ENCODE measurements at regions not wholly inside any gene's neighbourhood (a gene's known extent, or its start where the extent isn't known, plus 50 kb on each side); places are given as distances from the start of the nearest gene placed in this dataset.
A peak's percentile ranks its signal among the peaks of the same experiment; 100 is the strongest.

GRCh38 chr10:44013981-44014380 lies 365.3 kb upstream of the ZNF32 start:
- no peak for DNase-seq
- H3K27ac Mint-ChIP-seq: no peak overlapping the region

GRCh38 chr10:44012921-44013320 lies 364.2 kb upstream of the ZNF32 start:
- H3K4me1 Mint-ChIP-seq: peaks cover 0 to 3% of the 10 kb centered on the region in 2 donors
- no peak for DNase-seq
- ATAC-seq (replicated peaks): no peak
- H3K36me3 Mint-ChIP-seq: no peaks in the 10 kb centered on the region
- no peaks in the 10 kb centered on the region for H3K9me3 Mint-ChIP-seq
- no peak overlapping the region for H3K4me3 Mint-ChIP-seq
- no peaks in the 10 kb centered on the region for H3K27me3 Mint-ChIP-seq
- no peak overlapping the region for H3K27ac Mint-ChIP-seq

More at GRCh38 chr10:44013981-44014380, 365.3 kb upstream of the ZNF32 start:
- no peaks in the 10 kb centered on the region for H3K36me3 Mint-ChIP-seq
- H3K27me3 Mint-ChIP-seq: no peaks in the 10 kb centered on the region
- H3K4me1 Mint-ChIP-seq: peaks cover 0 to 3% of the 10 kb centered on the region in 2 donors
- no peak overlapping the region for H3K4me3 Mint-ChIP-seq
- no peak for ATAC-seq (replicated peaks)
- no peaks in the 10 kb centered on the region for H3K9me3 Mint-ChIP-seq

DNA sequence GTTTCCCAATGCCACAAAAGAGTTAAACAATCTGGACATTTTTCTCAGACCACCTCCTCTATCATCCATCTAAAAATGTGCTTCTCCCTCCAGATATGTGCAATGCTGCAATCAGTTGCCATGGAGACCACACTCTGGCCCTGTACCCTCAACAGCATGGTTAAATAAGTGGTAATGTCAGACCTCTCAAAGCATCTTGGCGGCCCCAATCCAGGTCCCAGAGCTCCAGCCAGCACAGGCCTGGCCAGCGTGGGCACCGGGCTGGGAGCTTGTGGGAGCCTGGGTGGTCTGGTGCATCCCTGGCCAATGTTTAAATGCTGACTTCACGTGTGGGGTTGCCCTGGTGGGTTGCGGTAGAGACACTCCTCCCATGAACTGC lies 362.9 kb upstream of the ZNF32 start:
- peaks cover 0 to 3% of the 10 kb centered on the region in 2 donors for H3K27me3 Mint-ChIP-seq
- H3K36me3 Mint-ChIP-seq: no peaks in the 10 kb centered on the region
- no peak overlapping the region for H3K4me3 Mint-ChIP-seq
- no peak overlapping the region for H3K27ac Mint-ChIP-seq
- H3K4me1 Mint-ChIP-seq: peaks cover 0 to 3% of the 10 kb centered on the region in 2 donors
- no peak for ATAC-seq (replicated peaks)
- peaks cover 0 to 2% of the 10 kb centered on the region in 2 donors for H3K9me3 Mint-ChIP-seq
- no peak for DNase-seq

DNA sequence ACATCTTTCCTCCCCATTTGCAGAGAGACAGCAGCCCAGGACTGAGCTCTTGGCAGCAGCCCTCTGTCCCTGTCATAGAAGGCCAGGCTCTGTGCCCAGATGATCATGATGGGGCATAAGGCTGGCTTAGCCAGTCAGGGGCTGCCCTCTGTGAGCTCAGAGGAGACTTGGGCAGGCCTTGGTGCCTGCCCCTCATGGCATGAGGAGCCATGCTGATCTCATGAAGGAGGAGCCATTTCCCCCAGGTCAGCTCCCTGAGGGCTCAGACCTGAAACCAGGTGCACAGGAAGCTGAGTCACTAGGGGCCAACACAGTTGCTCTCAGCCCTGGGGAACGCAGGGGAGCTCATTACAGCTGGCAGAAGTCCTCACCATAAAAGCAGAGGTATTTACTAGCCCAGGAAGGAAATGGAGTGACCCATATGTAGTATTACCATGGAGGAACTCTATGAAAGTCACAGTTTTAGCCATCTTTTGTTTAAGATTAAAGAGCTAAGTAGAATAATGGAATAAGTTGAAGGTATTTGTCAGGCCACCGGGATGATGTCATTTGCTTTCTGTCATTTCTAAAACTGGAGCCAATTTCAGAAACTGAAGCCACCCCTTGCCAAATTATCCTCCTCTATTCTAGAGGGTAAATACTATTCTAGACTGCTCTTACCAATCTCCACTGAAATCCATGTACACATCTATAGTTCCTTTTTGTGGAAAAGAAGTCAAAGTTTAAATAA lies 362.4 kb upstream of the ZNF32 start:
- Mint-ChIP-seq H3K4me3 (no peak overlapping the region), H3K36me3 (no peaks in the 10 kb centered on the region), H3K9me3 (peaks cover 1 to 2% of the 10 kb centered on the region in 2 donors), H3K4me1 (peaks cover 0 to 3% of the 10 kb centered on the region in 2 donors), H3K27me3 (peaks cover 0 to 4% of the 10 kb centered on the region in 2 donors), H3K27ac (no peak overlapping the region)
- DNase-seq: peak; percentile 9
- ATAC-seq (replicated peaks): peak; percentile 68 to 81

DNA sequence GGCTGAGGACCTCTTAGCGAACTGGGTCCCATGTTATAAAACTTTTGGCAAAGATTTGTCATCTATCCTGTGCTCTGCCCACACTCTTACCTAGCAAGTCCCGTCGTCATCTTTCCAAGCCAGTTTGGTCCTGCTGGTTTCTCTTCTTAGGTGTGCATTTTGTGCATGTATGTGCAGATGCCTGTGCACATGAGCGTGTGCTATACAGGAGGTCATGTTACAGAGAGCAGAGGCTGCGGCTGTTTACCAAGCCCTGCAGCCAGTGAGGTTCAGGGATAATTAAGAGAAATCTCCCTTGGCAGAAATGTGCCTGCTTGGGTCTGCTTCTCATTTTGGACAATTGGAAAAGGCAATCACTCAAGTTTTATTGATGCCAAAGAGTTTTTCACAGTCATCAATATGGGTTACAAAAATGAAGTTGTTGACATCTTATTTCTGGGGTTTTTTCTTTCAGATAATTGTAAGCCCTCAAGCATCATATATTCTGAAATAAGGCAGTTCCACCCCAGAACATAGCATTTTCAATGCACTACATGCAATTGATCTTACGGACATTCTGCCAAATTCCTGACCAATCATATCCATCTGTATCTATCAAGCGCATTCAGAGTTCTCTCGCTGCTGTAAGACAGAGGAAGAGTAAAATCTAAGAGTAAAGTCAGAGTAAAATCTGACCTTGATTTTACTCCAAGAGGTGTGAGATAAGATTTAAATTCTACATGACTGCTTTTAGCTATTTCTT lies 361.4 kb upstream of the ZNF32 start:
- no peaks in the 10 kb centered on the region for H3K36me3 Mint-ChIP-seq
- H3K9me3 Mint-ChIP-seq: peaks cover 2 to 3% of the 10 kb centered on the region in 2 donors
- no peak overlapping the region for H3K4me3 Mint-ChIP-seq
- H3K27ac Mint-ChIP-seq: no peak overlapping the region
- H3K4me1 Mint-ChIP-seq: peaks cover 0 to 3% of the 10 kb centered on the region in 2 donors
- DNase-seq: no peak
- no peak for ATAC-seq (replicated peaks)
- peaks cover 0 to 4% of the 10 kb centered on the region in 2 donors for H3K27me3 Mint-ChIP-seq

GRCh38 chr10:44008917-44009709 lies 360.4 kb upstream of the ZNF32 start:
- Mint-ChIP-seq H3K4me1 (peaks cover 0 to 3% of the 10 kb centered on the region in 2 donors), H3K9me3 (peaks cover 2 to 3% of the 10 kb centered on the region in 2 donors), H3K36me3 (no peaks in the 10 kb centered on the region), H3K27ac (no peak overlapping the region), H3K4me3 (no peak overlapping the region), H3K27me3 (peaks cover 0 to 4% of the 10 kb centered on the region in 2 donors)
- no peak for ATAC-seq (replicated peaks)
- no peak for DNase-seq

DNA sequence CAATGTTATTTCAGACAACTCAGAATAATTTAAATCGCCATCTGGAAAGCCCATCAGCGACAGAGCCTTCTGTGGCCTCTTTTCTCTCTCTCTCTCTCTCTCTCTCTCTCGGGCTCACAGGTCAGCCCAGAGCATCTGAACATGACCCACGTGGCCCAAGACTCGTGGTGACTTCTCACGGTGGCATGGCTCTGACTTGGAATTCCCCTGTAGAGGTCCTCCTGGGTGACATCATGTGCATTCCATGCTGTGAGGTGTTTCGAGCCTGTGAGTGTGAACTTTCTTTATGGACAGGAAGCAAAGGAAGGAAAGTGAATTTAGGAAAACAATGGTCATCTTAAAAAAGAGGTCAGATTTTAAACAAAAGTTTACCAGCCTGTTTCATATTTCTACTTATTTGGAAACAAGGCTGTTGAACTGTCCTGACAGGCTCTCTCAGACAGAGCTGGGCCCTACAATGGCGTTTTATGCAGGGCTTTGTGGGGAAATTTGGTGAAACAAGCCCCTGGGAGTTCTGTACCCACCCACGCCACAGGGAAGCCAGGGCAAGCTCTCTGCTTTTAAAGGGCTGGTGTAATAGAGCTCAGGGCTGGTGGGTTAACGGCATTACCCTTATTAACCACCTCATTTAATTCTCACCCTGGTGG lies 359.7 kb upstream of the ZNF32 start:
- peaks cover 0 to 4% of the 10 kb centered on the region in 2 donors for H3K27me3 Mint-ChIP-seq
- DNase-seq (no peak), ATAC-seq (replicated peaks) (no peak)
- H3K9me3 Mint-ChIP-seq: peaks cover 2 to 3% of the 10 kb centered on the region in 2 donors
- H3K4me3 Mint-ChIP-seq: no peak overlapping the region
- H3K36me3 Mint-ChIP-seq: no peaks in the 10 kb centered on the region
- H3K4me1 Mint-ChIP-seq: peaks cover 0 to 3% of the 10 kb centered on the region in 2 donors
- H3K27ac Mint-ChIP-seq: no peak overlapping the region

- peaks cover 0 to 3% of the 10 kb centered on the region in 2 donors for H3K4me1 Mint-ChIP-seq
- DNase-seq (no peak), ATAC-seq (replicated peaks) (no peak)
- no peaks in the 10 kb centered on the region for H3K36me3 Mint-ChIP-seq
- H3K4me3 Mint-ChIP-seq: no peak overlapping the region
- H3K27ac Mint-ChIP-seq: no peak overlapping the region
- peaks cover 2 to 3% of the 10 kb centered on the region in 2 donors for H3K9me3 Mint-ChIP-seq
- peaks cover 0 to 4% of the 10 kb centered on the region in 2 donors for H3K27me3 Mint-ChIP-seq
Measured at GRCh38 chr10:44006771-44007170, 358.1 kb upstream of the ZNF32 start.

DNA sequence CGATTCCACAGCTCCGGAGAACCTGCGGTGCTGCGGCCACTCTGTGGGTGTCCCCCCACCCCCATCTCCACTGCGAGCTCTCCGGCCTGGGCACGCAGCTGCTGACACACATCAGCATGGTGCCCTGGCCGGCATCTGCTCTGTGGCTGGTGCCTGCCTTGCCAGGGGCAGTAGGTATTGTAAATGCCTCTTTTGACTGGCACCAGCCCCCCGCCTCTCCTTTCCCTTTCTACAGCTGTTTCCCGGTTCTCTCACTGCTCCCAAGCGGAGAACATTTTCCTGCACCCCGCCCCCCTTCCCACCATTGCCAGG lies 357.1 kb upstream of the ZNF32 start:
- DNase-seq: no peak
- H3K4me1 Mint-ChIP-seq: no peaks in the 10 kb centered on the region
- peaks cover 2 to 3% of the 10 kb centered on the region in 2 donors for H3K9me3 Mint-ChIP-seq
- H3K4me3 Mint-ChIP-seq: no peak overlapping the region
- no peak overlapping the region for H3K27ac Mint-ChIP-seq
- H3K36me3 Mint-ChIP-seq: no peaks in the 10 kb centered on the region
- H3K27me3 Mint-ChIP-seq: peaks cover 0 to 4% of the 10 kb centered on the region in 2 donors
- no peak for ATAC-seq (replicated peaks)

DNA sequence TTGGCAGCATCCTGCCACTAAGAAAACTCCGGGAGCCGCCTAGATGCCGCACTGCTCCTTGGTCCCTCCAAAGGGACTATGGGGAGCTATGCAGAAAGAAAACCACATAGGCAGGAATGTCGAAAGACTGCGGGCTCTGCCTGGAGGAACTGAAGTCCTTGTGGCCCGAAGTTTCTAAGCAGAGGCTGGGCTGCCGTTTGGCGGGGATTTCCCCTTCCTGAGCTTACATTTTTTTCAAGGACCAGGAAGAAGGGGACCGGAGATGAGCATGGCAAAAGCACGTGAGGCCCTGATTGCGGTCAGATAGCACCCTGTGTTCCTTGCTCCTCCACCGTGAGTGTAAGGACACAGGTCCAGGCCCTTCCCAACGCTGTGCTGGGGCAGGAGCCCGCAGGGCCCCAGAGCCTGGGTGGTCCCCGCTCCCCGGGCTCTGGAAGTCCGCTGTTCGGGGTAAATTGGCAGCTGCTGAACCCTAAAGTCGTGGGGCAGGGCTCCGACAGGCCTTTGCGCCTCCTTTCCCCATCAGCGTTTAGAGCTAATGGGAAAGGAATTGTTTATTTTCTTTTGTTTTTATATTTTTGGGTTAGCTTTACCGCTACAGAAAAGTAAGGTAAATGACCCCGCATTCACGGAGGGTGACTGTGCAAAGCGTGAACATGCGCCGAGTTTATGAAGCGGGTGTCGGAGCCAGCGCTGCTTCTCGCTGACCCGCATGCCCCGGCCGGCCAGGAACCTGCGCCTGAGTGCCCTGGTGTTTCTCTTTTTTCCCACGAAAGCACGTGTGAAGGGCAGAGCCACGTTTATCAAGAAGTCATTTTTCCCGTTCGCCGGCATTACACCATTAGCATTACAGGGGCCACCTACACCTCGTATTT lies 356.5 kb upstream of the ZNF32 start:
- H3K27ac Mint-ChIP-seq: no peak overlapping the region
- no peak overlapping the region for H3K4me3 Mint-ChIP-seq
- ATAC-seq (replicated peaks): no peak
- H3K9me3 Mint-ChIP-seq: peaks cover 2 to 3% of the 10 kb centered on the region in 2 donors
- DNase-seq: no peak
- H3K4me1 Mint-ChIP-seq: no peaks in the 10 kb centered on the region
- H3K27me3 Mint-ChIP-seq: peaks cover 0 to 4% of the 10 kb centered on the region in 2 donors
- no peaks in the 10 kb centered on the region for H3K36me3 Mint-ChIP-seq

GRCh38 chr10:43998021-43998809 lies 349.5 kb upstream of the ZNF32 start:
- no peaks in the 10 kb centered on the region for H3K4me1 Mint-ChIP-seq
- H3K9me3 Mint-ChIP-seq: peaks cover 3 to 8% of the 10 kb centered on the region in 2 donors
- no peak overlapping the region for H3K4me3 Mint-ChIP-seq
- H3K27me3 Mint-ChIP-seq: peaks cover 0 to 5% of the 10 kb centered on the region in 2 donors
- no peak for DNase-seq
- ATAC-seq (replicated peaks): no peak
- H3K36me3 Mint-ChIP-seq: no peaks in the 10 kb centered on the region
- no peak overlapping the region for H3K27ac Mint-ChIP-seq

GRCh38 chr10:43997330-43997729 lies 348.6 kb upstream of the ZNF32 start:
- Mint-ChIP-seq H3K27ac (no peak overlapping the region), H3K4me3 (no peak overlapping the region), H3K36me3 (no peaks in the 10 kb centered on the region), H3K9me3 (peaks cover 5 to 8% of the 10 kb centered on the region in 2 donors), H3K4me1 (no peaks in the 10 kb centered on the region), H3K27me3 (peaks cover 0 to 5% of the 10 kb centered on the region in 2 donors)
- ATAC-seq (replicated peaks): no peak
- no peak for DNase-seq

DNA sequence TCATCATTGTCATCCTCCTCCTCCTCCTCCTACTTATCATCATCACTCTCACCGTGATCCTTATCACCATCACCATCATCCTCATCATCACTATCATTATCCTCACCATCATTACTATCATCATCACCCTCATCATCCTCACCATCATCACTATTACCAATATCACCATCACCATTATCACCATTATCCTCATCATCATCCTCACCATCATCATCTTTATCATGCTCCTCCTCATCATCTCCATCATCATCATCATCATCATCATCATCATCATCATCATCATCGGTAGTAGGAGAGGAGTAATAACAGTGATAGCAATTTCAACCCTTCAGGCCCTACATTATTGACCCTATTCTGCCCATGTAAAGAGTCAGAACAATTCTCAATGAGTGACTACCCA lies 345.9 kb upstream of the ZNF32 start:
- peaks cover 8 to 15% of the 10 kb centered on the region in 2 donors for H3K9me3 Mint-ChIP-seq
- ATAC-seq (replicated peaks) (no peak), DNase-seq (no peak)
- no peaks in the 10 kb centered on the region for H3K36me3 Mint-ChIP-seq
- H3K4me1 Mint-ChIP-seq: no peaks in the 10 kb centered on the region
- no peak overlapping the region for H3K27ac Mint-ChIP-seq
- H3K4me3 Mint-ChIP-seq: no peak overlapping the region
- H3K27me3 Mint-ChIP-seq: peaks cover 0 to 5% of the 10 kb centered on the region in 2 donors

All from stimulated activated naive B cell treated with anti-CD40 and anti-IgM and Interleukin-4, amounts not matched to agents 10 μg/mL and 1 μg/mL and 100 μg/mL, for 72 hours (primary cell).